RWPE2 (cell line): ENCODE measurements at regions not wholly inside any gene's neighbourhood (a gene's known extent, or its start where the extent isn't known, plus 50 kb on each side); places are given as distances from the start of the nearest gene placed in this dataset.

Experiments used
- ATAC-seq: fragments of 200-7000 bp; cut with Tn5 transposase; 3 replicates; pipeline ENCODE4 v1.9.1; 2021; ENCODE audit warnings: low read depth
- DNase-seq: peaks from one replicate; pipeline ENCODE4 v3.0.0-alpha.2; 2020; ENCODE audit warnings: low spot score
- H3K27ac ChIP-seq: fragments of 450-650 bp; 2 replicates; pipeline ENCODE4 v1.5.1; 2017; ENCODE audit warnings: mild to moderate bottlenecking; ENCODE audit not compliant: poor library complexity, severe bottlenecking
- H3K27me3 ChIP-seq: fragments of 250-450 bp; sonication (Bioruptor Pico); 2 replicates; pipeline ENCODE4 v1.5.1; 2021; ENCODE audit warnings: mild to moderate bottlenecking, moderate library complexity; ENCODE audit not compliant: insufficient read depth, poor library complexity, severe bottlenecking
- H3K36me3 ChIP-seq: fragments of 250-450 bp; sonication (Bioruptor Pico); 2 replicates; pipeline ENCODE4 v1.5.1; 2020; ENCODE audit warnings: low read depth, mild to moderate bottlenecking, moderate library complexity
- H3K4me1 ChIP-seq: fragments of 250-450 bp; sonication (Bioruptor Pico); 2 replicates; pipeline ENCODE4 v1.5.1; 2021; ENCODE audit warnings: mild to moderate bottlenecking, moderate library complexity; ENCODE audit not compliant: insufficient read depth, poor library complexity, severe bottlenecking
- H3K4me3 ChIP-seq: fragments of 250-450 bp; sonication (Bioruptor Pico); 2 replicates; pipeline ENCODE4 v1.5.1; 2021; ENCODE audit warnings: mild to moderate bottlenecking, moderate library complexity; ENCODE audit not compliant: severe bottlenecking
- H3K9me3 ChIP-seq: fragments of 250-450 bp; sonication (Bioruptor Pico); 2 replicates; pipeline ENCODE4 v1.5.1; 2021; ENCODE audit warnings: mild to moderate bottlenecking, moderate library complexity; ENCODE audit not compliant: severe bottlenecking
- CTCF ChIP-seq: fragments of 450-650 bp; IDR thresholded peaks from one replicate; pipeline ENCODE4 v1.5.1; 2017; ENCODE audit warnings: mild to moderate bottlenecking, moderate library complexity; ENCODE audit not compliant: poor library complexity, severe bottlenecking

- Histone ChIP-seq H3K4me1 (no peaks in the 10 kb centered on the region), H3K9me3 (no peaks in the 10 kb centered on the region), H3K27ac (no peak overlapping the region), H3K36me3 (no peaks in the 10 kb centered on the region), H3K4me3 (no peak overlapping the region), H3K27me3 (no peaks in the 10 kb centered on the region)
- DNase-seq (no peak), ATAC-seq (no peak)
- TF ChIP-seq CTCF = no peak
These were observed 75.1 kb downstream of the LINGO1 start for GRCh38 chr15:77557564-77557963.

GRCh38 chr15:77557144-77557543, 75.6 kb downstream of the LINGO1 start:
- no peak for ATAC-seq
- Histone ChIP-seq H3K27me3 (no peaks in the 10 kb centered on the region), H3K4me1 (no peaks in the 10 kb centered on the region), H3K36me3 (no peaks in the 10 kb centered on the region), H3K9me3 (no peaks in the 10 kb centered on the region), H3K4me3 (no peak overlapping the region), H3K27ac (no peak overlapping the region)
- no peak for TF ChIP-seq CTCF
- no peak for DNase-seq

- Histone ChIP-seq H3K4me1 (no peaks in the 10 kb centered on the region), H3K36me3 (no peaks in the 10 kb centered on the region), H3K27me3 (no peaks in the 10 kb centered on the region), H3K4me3 (no peak overlapping the region), H3K9me3 (no peaks in the 10 kb centered on the region), H3K27ac (no peak overlapping the region)
- TF ChIP-seq CTCF = no peak
- DNase-seq (no peak), ATAC-seq (no peak)
These were observed 76.1 kb downstream of the LINGO1 start for GRCh38 chr15:77556622-77557021.

- TF ChIP-seq CTCF = no peak
- no peak for ATAC-seq
- no peak overlapping the region for H3K27ac ChIP-seq
- H3K4me1 ChIP-seq = no peaks in the 10 kb centered on the region
- no peaks in the 10 kb centered on the region for H3K27me3 ChIP-seq
- no peak overlapping the region for H3K4me3 ChIP-seq
- H3K9me3 ChIP-seq = no peaks in the 10 kb centered on the region
- no peak for DNase-seq
- H3K36me3 ChIP-seq = no peaks in the 10 kb centered on the region
These were observed 77.5 kb downstream of the LINGO1 start for GRCh38 chr15:77555232-77555631.

- Histone ChIP-seq H3K27me3 (no peaks in the 10 kb centered on the region), H3K27ac (no peak overlapping the region), H3K36me3 (no peaks in the 10 kb centered on the region), H3K9me3 (no peaks in the 10 kb centered on the region), H3K4me3 (no peak overlapping the region), H3K4me1 (no peaks in the 10 kb centered on the region)
- no peak for TF ChIP-seq CTCF
- no peak for DNase-seq
- ATAC-seq = no peak
These were observed 78.2 kb downstream of the LINGO1 start for GRCh38 chr15:77554306-77555080.
